BJ (cell line): ENCODE measurements at regions not wholly inside any gene's neighbourhood (a gene's known extent, or its start where the extent isn't known, plus 50 kb on each side); places are given as distances from the start of the nearest gene placed in this dataset.
"Not testable (repeated sequence)": the region's sequence is repeated elsewhere in the genome, so short reads cannot be mapped to it uniquely, and the experiment has no call there.

Source experiments
- CTCF ChIA-PET: fragments of 350-600 bp; formaldehyde crosslinking; extraction: SDS; loops from one replicate; lab custom pipeline; 2021; ENCODE audit warnings: antibody characterized with exemption, inconsistent platforms; lab: Yijun Ruan, JAX
- POLR2A ChIA-PET: fragments of 300-600 bp; sonication (Branson Sonifier 250); formaldehyde crosslinking; extraction: SDS; loops from one replicate; lab custom pipeline; 2021; ENCODE audit warnings: antibody characterized with exemption; lab: Charles Lee
- DNase-seq: peaks from one replicate; pipeline ENCODE4 v3.0.0-alpha.2; 2011; ENCODE audit warnings: low read depth
- H3K27me3 ChIP-seq: 2 replicates; pipeline ENCODE4 v1.6.0; 2011; ENCODE audit warnings: low read length; ENCODE audit not compliant: control insufficient read depth, insufficient read depth
- H3K36me3 ChIP-seq: 2 replicates; pipeline ENCODE4 v1.5.1; 2011; ENCODE audit warnings: low read length; ENCODE audit not compliant: control insufficient read depth, insufficient read depth
- H3K4me3 ChIP-seq: 2 replicates; pipeline ENCODE4 v1.5.1; 2011; ENCODE audit warnings: low read depth, mild to moderate bottlenecking, control low read depth, low read length
- CTCF ChIP-seq: IDR thresholded peaks from 2 replicates; pipeline ENCODE4 v1.5.1; 2011; ENCODE audit warnings: low read depth, mild to moderate bottlenecking, control low read depth, inconsistent platforms, low read length, moderate library complexity; ENCODE audit not compliant: insufficient read depth

- no peak for DNase-seq
- Histone ChIP-seq H3K27me3 (no peaks in the 10 kb centered on the region), H3K36me3 (no peaks in the 10 kb centered on the region), H3K4me3 (no peak overlapping the region)
- POLR2A ChIA-PET = no interaction called here
- no peak for TF ChIP-seq CTCF
- CTCF ChIA-PET = no interaction called here
These were observed 611.9 kb upstream of the TBX3 start for GRCh38 chr12:115295886-115296285.

- Histone ChIP-seq H3K4me3 (no peak overlapping the region), H3K27me3 (no peaks in the 10 kb centered on the region), H3K36me3 (no peaks in the 10 kb centered on the region)
- ChIA-PET CTCF (interaction anchor here (1.5 kb wide), 1 partner anchor 11 kb away, joined by 3 read pairs; no protein-coding TSS in a partner anchor), POLR2A (no interaction called here)
- no peak for DNase-seq
- no peak for TF ChIP-seq CTCF
These were observed 610.6 kb upstream of the TBX3 start for GRCh38 chr12:115294453-115295133.

GRCh38 chr12:115285429-115285828, 601.5 kb upstream of the TBX3 start:
- DNase-seq, H3K36me3 ChIP-seq, CTCF ChIA-PET, H3K27me3 ChIP-seq, H3K4me3 ChIP-seq, POLR2A ChIA-PET: not testable (repeated sequence)

GRCh38 chr12:115273456-115273855, 589.5 kb upstream of the TBX3 start:
- TF ChIP-seq CTCF = no peak
- Histone ChIP-seq H3K27me3 (no peaks in the 10 kb centered on the region), H3K4me3 (no peak overlapping the region), H3K36me3 (no peaks in the 10 kb centered on the region)
- ChIA-PET CTCF (no interaction called here), POLR2A (no interaction called here)
- no peak for DNase-seq

GRCh38 chr12:115268451-115268850, 584.5 kb upstream of the TBX3 start:
- POLR2A ChIA-PET = no interaction called here

More at GRCh38 chr12:115268451-115268850, 584.5 kb upstream of the TBX3 start:
- no peaks in the 10 kb centered on the region for H3K36me3 ChIP-seq
- no peak overlapping the region for H3K4me3 ChIP-seq
- H3K27me3 ChIP-seq = no peaks in the 10 kb centered on the region
- CTCF ChIA-PET = no interaction called here
- TF ChIP-seq CTCF = no peak
- no peak for DNase-seq
